Transverse colon (tissue), 4 donors: ENCODE measurements at regions not wholly inside any gene's neighbourhood (a gene's known extent, or its start where the extent isn't known, plus 50 kb on each side); places are given as distances from the start of the nearest gene placed in this dataset.

Source experiments
- DNase-seq: peaks from one replicate; pipeline ENCODE4 v3.0.0-alpha.2; 2019
- H3K27ac ChIP-seq, 4 donors: fragments of 200-600 bp; sonication (generic); 2 replicates each; pipeline ENCODE4 v1.5.1; 2016 to 2018; ENCODE audit warnings: inconsistent platforms in 4 of 4
- H3K27me3 ChIP-seq: fragments of 200-600 bp; sonication (generic); 2 replicates; pipeline ENCODE4 v1.5.1; 2017; ENCODE audit warnings: inconsistent platforms
- H3K36me3 ChIP-seq, 4 donors: fragments of 200-600 bp; sonication (generic); 2 replicates each; pipeline ENCODE4 v1.5.1; 2017 to 2019; ENCODE audit warnings: inconsistent platforms in 4 of 4
- H3K4me1 ChIP-seq, 4 donors: fragments of 200-600 bp; sonication (generic); 2 replicates each; pipeline ENCODE4 v1.5.1; 2017 to 2020; ENCODE audit warnings: inconsistent platforms in 4 of 4
- H3K4me3 ChIP-seq, 4 donors: fragments of 200-600 bp; sonication (generic); 1 replicate in 1 of 4; 2 replicates in 3 of 4; pipeline versions ENCODE4 v1.5.1 to v1.6.1; 2017 to 2019; ENCODE audit warnings: inconsistent platforms in 4 of 4
- H3K9me3 ChIP-seq, 2 donors: fragments of 200-600 bp; sonication (generic); 2 replicates each; pipeline ENCODE4 v1.5.1; 2017 to 2019; ENCODE audit warnings: inconsistent platforms in 2 of 2
- CTCF ChIP-seq, 5 experiments: fragments of 200-600 bp in 3 of 5; fragments of 450-650 bp in 2 of 5; sonication (generic) in 3 of 5; IDR thresholded peaks; 1 replicate in 2 of 5; 2 replicates in 3 of 5; pipeline ENCODE4 v1.5.1; 2016 to 2017; ENCODE audit warnings: antibody characterized with exemption in 5 of 5, inconsistent platforms in 3 of 5, mild to moderate bottlenecking in 2 of 5, moderate library complexity in 1 of 5
- EP300 ChIP-seq: sonication (generic); formaldehyde crosslinking; IDR thresholded peaks from one replicate; pipeline ENCODE4 v1.6.1; 2017; ENCODE audit warnings: antibody characterized with exemption, low read depth
- POLR2A ChIP-seq: fragments of 450-650 bp; IDR thresholded peaks from one replicate; pipeline ENCODE4 v1.6.1; 2016; ENCODE audit warnings: antibody characterized with exemption, mild to moderate bottlenecking, moderate library complexity
- POLR2AphosphoS5 ChIP-seq, 3 donors: sonication (generic); formaldehyde crosslinking; IDR thresholded peaks; one replicate each; pipeline ENCODE4 v1.6.1; 2016; ENCODE audit warnings: antibody characterized with exemption in 3 of 3
- WGBS, 2 donors: methylation state at CpG; one replicate each; pipeline ENCODE4 v1.1.5; 2018; ENCODE audit warnings: low coverage in 1 of 2; 5-methylcytosine and 5-hydroxymethylcytosine counted together
- in situ Hi-C, 4 donors: fragments of 200-750 bp; cut with MboI; loops; one replicate each; pipeline versions ENCODE4 v1.15.0 to v1.15.1; 2017; ENCODE audit warnings: low sequenced_read_pairs in 3 of 4, low pct_ligation_motif_present in 1 of 4, low pct_unique_long_range_greater_than_20kb in 1 of 4
- intact Hi-C: fragments of 100-400 bp; cut with DNase I; formaldehyde crosslinking; loops from one replicate; pipeline ENCODE4 v1.15.1; 2023; ENCODE audit warnings: low total_unique reads

GRCh38 chr13:83377491-83377890 lies 504.8 kb downstream of the SLITRK1 start:
- intact Hi-C loops (no loop called here), in situ Hi-C loops (no loop called here)
- 50 to 68% methylated on average over 1 of the region's 1 CpG for WGBS, 2 donors
- no peaks in the 10 kb centered on the region for H3K4me1 ChIP-seq
- H3K27ac ChIP-seq = no peak overlapping the region
- no peaks in the 10 kb centered on the region for H3K36me3 ChIP-seq
- H3K4me3 ChIP-seq = no peak overlapping the region
- H3K27me3 ChIP-seq = no peaks in the 10 kb centered on the region
- no peaks in the 10 kb centered on the region for H3K9me3 ChIP-seq
- DNase-seq = no peak
- TF ChIP-seq POLR2A (no peak), EP300 (no peak), POLR2AphosphoS5 (IDR thresholded peaks at IDR 0.05) (no peak), CTCF (IDR thresholded peaks at IDR 0.05) (no peak)

GRCh38 chr13:83372786-83373185 lies 509.5 kb downstream of the SLITRK1 start:
- H3K4me1 ChIP-seq = no peaks in the 10 kb centered on the region
- intact Hi-C loops = no loop called here
- H3K9me3 ChIP-seq = peaks cover 0 to 7% of the 10 kb centered on the region in 2 donors
- 0 to 71% methylated on average over 1 to 2 of the region's 2 CpGs for WGBS, 2 donors
- H3K4me3 ChIP-seq = no peak overlapping the region
- TF ChIP-seq POLR2A (no peak), POLR2AphosphoS5 (IDR thresholded peaks at IDR 0.05) (no peak), EP300 (no peak), CTCF (IDR thresholded peaks at IDR 0.05) (no peak)
- in situ Hi-C loops = no loop called here
- H3K27ac ChIP-seq = no peak overlapping the region
- no peak for DNase-seq
- H3K36me3 ChIP-seq = no peaks in the 10 kb centered on the region
- no peaks in the 10 kb centered on the region for H3K27me3 ChIP-seq

- intact Hi-C loops = no loop called here
These were observed 516.6 kb downstream of the SLITRK1 start for GRCh38 chr13:83365723-83366122.

GRCh38 chr13:83355041-83355440 lies 527.2 kb downstream of the SLITRK1 start:
- H3K27me3 ChIP-seq = no peaks in the 10 kb centered on the region
- no peak overlapping the region for H3K4me3 ChIP-seq
- H3K4me1 ChIP-seq = no peaks in the 10 kb centered on the region
- peaks cover 0 to 7% of the 10 kb centered on the region in 2 donors for H3K9me3 ChIP-seq
- no peak overlapping the region for H3K27ac ChIP-seq
- H3K36me3 ChIP-seq = no peaks in the 10 kb centered on the region
- TF ChIP-seq POLR2A (no peak), CTCF (IDR thresholded peaks at IDR 0.05) (no peak), POLR2AphosphoS5 (IDR thresholded peaks at IDR 0.05) (no peak), EP300 (no peak)
- intact Hi-C loops (no loop called here), in situ Hi-C loops (no loop called here)
- 86 to 100% methylated on average over 1 of the region's 1 CpG for WGBS, 2 donors
- no peak for DNase-seq

More at GRCh38 chr13:83365723-83366122, 516.6 kb downstream of the SLITRK1 start:
- H3K9me3 ChIP-seq = peaks cover 4 to 11% of the 10 kb centered on the region in 2 donors
- no peaks in the 10 kb centered on the region for H3K27me3 ChIP-seq
- no peak for TF ChIP-seq POLR2A
- no peak for TF ChIP-seq EP300
- TF ChIP-seq POLR2AphosphoS5 (IDR thresholded peaks at IDR 0.05) = no peak
- no peak for TF ChIP-seq CTCF (IDR thresholded peaks at IDR 0.05)
- in situ Hi-C loops = no loop called here
- H3K4me1 ChIP-seq = no peaks in the 10 kb centered on the region
- DNase-seq = no peak
- H3K4me3 ChIP-seq = no peak overlapping the region
- H3K36me3 ChIP-seq = no peaks in the 10 kb centered on the region
- H3K27ac ChIP-seq = no peak overlapping the region
